GM21381 (cell line): ENCODE measurements at regions not wholly inside any gene's neighbourhood (a gene's known extent, or its start where the extent isn't known, plus 50 kb on each side); places are given as distances from the start of the nearest gene placed in this dataset.

Source experiments
- ATAC-seq: cut with Tn5 transposase; IDR thresholded peaks from one replicate; pipeline ENCODE4 v1.9.1; 2021; ENCODE audit warnings: mild to moderate bottlenecking, moderate library complexity; ENCODE audit not compliant: unreplicated experiment

DNA sequence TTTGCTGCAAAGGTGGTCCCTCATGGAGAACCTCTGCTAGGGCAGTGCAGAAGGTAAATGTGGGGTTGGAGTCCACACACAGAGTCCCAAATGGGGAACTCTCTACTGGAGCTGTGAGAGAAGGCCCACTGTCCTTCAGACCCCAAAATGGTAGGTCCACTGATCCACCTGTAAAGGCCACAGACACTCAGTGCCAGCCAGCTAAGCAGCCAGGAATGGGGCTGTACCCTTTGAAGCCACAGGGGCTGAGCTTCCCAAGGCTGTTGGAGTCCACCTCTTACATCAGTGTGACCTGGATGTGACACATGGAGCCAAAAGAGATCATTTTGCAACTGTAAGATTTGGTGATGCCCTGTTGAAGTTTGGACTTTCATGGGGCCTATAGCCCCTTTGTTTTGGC, 252.4 kb upstream of the GULP1 start:
- ATAC-seq: no peak

DNA sequence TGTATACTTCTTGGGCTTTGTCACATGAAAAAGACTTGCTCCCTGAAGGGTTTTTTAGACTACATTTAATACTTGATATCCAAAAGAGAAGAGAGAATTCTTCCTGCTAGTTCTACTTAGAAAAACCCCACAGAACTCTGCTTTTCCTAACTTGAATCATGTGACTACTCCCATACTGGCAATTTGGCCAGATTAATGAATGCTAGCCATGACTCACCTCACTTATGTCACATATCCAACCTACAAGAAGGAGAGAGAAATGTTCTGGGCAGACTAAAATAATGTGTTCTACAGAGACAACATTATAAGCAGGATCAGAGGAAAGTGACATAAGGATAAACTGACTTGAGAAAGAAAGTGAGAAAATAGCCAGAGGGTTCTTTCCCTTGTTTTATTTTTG, 249.3 kb upstream of the GULP1 start:
- no peak for ATAC-seq

- ATAC-seq: no peak
Measured at GRCh38 chr2:188045016-188045415, 246.7 kb upstream of the GULP1 start.

- ATAC-seq: no peak
Measured at GRCh38 chr2:188046437-188046836, 245.2 kb upstream of the GULP1 start.

DNA sequence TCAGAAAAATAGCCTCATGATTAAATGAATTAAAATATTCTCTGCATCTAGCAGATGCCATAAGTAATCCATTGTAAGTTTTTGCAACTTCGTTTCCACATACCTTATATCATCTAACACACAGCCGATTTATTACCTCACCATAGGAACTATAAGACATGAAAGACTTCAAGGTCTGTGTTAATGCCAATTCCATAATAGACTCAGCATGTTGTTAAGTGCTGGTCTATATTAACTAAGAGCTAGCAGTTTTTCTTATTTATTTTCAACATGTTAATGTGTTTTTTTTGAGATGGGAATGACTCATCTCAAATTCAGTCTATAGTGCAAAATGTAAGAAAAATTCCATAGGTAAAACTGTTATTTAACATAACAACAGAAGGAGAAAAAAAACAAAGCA, 243.9 kb upstream of the GULP1 start:
- no peak for ATAC-seq

GRCh38 chr2:188050726-188051125, 240.9 kb upstream of the GULP1 start:
- ATAC-seq: no peak

DNA sequence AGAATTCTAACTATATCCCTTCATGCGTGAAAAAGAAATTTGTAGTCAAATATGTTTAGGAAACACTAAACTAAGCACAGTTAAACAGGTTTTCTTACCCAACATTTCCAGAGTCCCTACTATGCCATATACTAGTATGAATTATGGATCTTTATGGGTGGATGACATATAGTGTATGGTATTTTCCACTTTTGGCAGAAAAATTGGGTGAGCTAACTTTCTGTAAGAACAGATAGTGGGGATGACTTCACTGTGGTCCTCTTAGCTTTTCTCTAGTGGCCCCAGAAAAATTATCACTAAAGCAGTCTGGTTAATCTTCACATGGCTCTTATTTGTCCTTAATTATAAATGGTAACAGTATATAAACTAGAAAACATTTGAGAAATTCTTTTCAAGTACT, 240.0 kb upstream of the GULP1 start:
- ATAC-seq: no peak

DNA sequence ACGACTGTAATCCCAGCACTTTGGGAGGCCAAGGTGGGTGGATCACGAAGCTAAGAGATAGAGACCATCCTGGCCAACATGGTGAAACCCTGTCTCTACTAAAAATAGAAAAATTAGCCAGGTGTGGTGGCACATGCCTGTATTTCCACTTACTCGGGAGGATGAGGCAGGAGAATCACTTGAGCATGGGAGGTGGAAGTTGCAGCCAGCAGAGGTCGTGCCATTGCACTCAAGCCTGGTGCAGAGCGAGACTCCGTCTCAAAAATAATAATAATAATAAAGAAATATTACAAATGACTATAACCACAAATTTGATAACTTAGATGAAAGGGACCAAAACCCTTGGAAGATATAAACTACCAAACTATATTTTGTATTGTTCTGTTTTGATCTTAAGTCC, 226.3 kb upstream of the GULP1 start:
- no peak for ATAC-seq

GRCh38 chr2:188068093-188068492, 223.6 kb upstream of the GULP1 start:
- ATAC-seq: no peak

GRCh38 chr2:188076149-188077056, 215.3 kb upstream of the GULP1 start:
- no peak for ATAC-seq

- ATAC-seq: no peak
Measured at GRCh38 chr2:188077757-188078156, 213.9 kb upstream of the GULP1 start.

- ATAC-seq: no peak
Measured at GRCh38 chr2:188078534-188078933, 213.1 kb upstream of the GULP1 start.

DNA sequence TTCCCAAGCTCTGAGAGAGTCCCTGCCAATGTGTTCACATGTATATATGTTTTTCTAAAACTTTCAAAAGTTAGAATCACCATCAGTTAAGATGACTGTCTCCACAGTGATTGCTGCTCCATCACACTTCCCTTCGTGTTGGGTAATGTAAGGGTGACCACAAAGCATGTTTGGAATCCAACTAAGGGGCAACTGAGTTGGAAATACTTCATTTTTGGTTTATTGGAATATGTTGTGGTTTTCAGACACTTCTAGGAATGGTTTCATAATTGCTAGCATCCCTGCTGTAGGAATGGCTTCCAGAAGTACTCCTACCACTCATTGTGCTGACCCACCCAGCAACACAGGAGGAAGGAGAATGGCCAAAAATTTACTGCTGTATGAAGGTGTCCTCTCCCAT, 212.5 kb upstream of the GULP1 start:
- ATAC-seq: no peak

GRCh38 chr2:188085421-188085820, 206.3 kb upstream of the GULP1 start:
- ATAC-seq: no peak

DNA sequence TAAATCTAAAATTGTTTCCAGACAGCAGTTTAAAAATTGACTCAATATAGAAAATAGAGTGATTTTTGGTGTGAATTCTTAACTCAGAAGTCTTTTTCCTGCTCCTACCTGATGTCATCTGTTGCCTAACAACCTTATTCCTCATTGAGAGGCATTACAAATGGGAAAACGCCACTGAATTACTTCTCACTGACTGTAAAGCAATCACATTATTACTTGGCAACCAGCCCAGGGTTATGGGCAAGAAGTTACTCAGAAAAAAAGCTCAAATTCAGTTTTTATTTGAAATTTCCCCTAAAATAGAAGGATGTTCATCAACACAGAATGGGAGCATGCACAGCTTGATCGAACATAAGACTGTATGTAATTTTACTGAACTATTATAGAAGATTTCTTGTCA, 201.8 kb upstream of the GULP1 start:
- no peak for ATAC-seq

- ATAC-seq: no peak
Measured at GRCh38 chr2:188091220-188091619, 200.5 kb upstream of the GULP1 start.

DNA sequence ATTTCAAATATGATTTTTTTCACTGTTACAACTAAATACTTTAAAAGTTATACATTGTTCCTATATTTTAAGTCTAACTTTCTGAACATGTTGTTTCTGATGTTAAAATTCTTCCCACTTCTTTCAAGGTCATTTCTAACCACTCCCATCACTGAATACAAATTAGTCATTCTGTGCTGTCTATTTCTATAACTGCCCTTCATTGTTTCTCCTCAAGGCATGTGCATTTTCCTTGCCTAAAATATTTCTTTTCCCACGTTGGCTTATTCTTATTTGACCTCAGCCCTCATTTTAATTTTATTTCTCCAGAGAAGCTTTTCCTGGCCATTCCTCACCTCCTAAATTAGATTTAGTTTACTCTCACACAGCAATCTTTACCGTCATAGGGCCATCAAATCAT, 198.9 kb upstream of the GULP1 start:
- no peak for ATAC-seq

DNA sequence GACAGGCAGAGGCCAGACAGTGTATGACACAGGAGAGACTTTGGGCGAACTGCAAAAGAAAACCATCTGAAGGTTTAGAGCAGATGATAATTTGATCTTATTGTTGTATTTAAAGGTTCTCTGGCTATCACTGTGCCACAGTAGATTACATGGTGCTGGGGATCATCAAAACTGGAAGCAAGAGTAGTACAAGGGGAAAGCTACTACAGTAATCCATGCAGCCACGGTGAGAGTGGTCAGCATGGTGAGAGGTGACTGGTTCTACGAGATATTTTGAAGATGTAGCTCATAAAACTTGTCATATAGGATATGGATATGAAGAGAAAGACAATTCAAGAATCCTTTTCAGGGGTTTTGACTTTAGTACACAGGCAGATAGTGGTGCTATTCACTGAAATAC, 194.8 kb upstream of the GULP1 start:
- ATAC-seq: no peak

DNA sequence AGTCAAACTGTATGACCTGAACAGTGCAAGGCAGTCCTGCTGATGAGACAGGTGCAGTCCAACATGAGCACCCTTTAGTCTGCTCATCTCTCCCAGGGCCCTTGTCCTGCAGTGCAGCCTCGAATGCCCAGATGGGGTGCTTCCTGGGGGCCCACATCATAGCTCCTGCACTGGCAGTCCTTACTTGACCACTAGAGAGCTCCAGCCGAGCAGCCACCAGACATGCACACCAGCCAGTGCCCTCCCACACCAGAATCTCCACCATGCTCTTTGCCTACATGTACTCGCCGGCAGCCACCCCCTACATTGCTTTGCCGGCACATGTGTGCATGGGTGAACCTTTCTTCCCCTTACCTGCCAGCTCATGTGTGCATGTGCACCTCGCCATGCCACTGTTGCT, 188.8 kb upstream of the GULP1 start:
- no peak for ATAC-seq

- ATAC-seq: no peak
Measured at GRCh38 chr2:188114014-188114413, 177.7 kb upstream of the GULP1 start.

GRCh38 chr2:188117706-188118105, 174.0 kb upstream of the GULP1 start:
- no peak for ATAC-seq

GRCh38 chr2:188118431-188118830, 173.2 kb upstream of the GULP1 start:
- ATAC-seq: no peak
